Natural killer cell (primary cell): ENCODE measurements at regions not wholly inside any gene's neighbourhood (a gene's known extent, or its start where the extent isn't known, plus 50 kb on each side); places are given as distances from the start of the nearest gene placed in this dataset.
"Not testable (repeated sequence)": the region's sequence is repeated elsewhere in the genome, so short reads cannot be mapped to it uniquely, and the experiment has no call there.

Experiments
- ATAC-seq, 3 donors: fragments of 150-1000 bp in 2 of 3; fragments of 200-7000 bp in 1 of 3; cut with Tn5 transposase; 1 replicate in 1 of 3; 2 replicates in 2 of 3; pipeline ENCODE4 v1.10.0; 2021; ENCODE audit warnings: mild to moderate bottlenecking in 2 of 3, moderate library complexity in 2 of 3
- DNase-seq, 2 donors: peaks; one replicate each; pipeline versions ENCODE4 v3.0.0 to v3.0.0-alpha.2; 2013 to 2021; ENCODE audit warnings: mixed read lengths in 1 of 2
- H3K27ac ChIP-seq: one replicate; pipeline ENCODE4 v1.5.1; 2013; ENCODE audit warnings: mild to moderate bottlenecking, low read length
- H3K27me3 ChIP-seq: one replicate; pipeline ENCODE4 v1.6.1; 2013; ENCODE audit warnings: low read length; ENCODE audit not compliant: control insufficient read depth, insufficient read depth
- H3K36me3 ChIP-seq: one replicate; pipeline ENCODE4 v1.6.1; 2013; ENCODE audit warnings: low read length; ENCODE audit not compliant: control insufficient read depth, insufficient read depth
- H3K4me1 ChIP-seq: one replicate; pipeline ENCODE4 v1.6.1; 2013; ENCODE audit warnings: low read length; ENCODE audit not compliant: control insufficient read depth, insufficient read depth
- H3K4me3 ChIP-seq: one replicate; pipeline ENCODE4 v1.5.1; 2013; ENCODE audit warnings: low read length
- H3K9me3 ChIP-seq: one replicate; pipeline ENCODE4 v1.6.1; 2013; ENCODE audit warnings: low read length; ENCODE audit not compliant: control insufficient read depth, insufficient read depth
- H3K27ac Mint-ChIP-seq, 2 donors: one replicate each; pipeline ENCODE4 v1.8.0; 2022; ENCODE audit warnings: mild to moderate bottlenecking in 2 of 2, mixed read lengths in 2 of 2, moderate library complexity in 1 of 2
- H3K27me3 Mint-ChIP-seq, 2 donors: one replicate each; pipeline ENCODE4 v1.8.0; 2022; ENCODE audit warnings: low read depth in 2 of 2, mixed read lengths in 2 of 2
- H3K36me3 Mint-ChIP-seq: one replicate; pipeline ENCODE4 v1.8.0; 2022; ENCODE audit warnings: mixed read lengths
- H3K4me1 Mint-ChIP-seq, 2 donors: one replicate each; pipeline ENCODE4 v1.8.0; 2022; ENCODE audit warnings: mixed read lengths in 2 of 2
- H3K4me3 Mint-ChIP-seq: one replicate; pipeline ENCODE4 v1.8.0; 2022; ENCODE audit warnings: mild to moderate bottlenecking, moderate library complexity, mixed read lengths
- H3K9me3 Mint-ChIP-seq, 2 donors: one replicate each; pipeline ENCODE4 v1.8.0; 2022; ENCODE audit warnings: mixed read lengths in 2 of 2
- CTCF ChIP-seq: fragments of 200-600 bp; IDR thresholded peaks from one replicate; pipeline ENCODE4 v1.8.0; 2022; ENCODE audit warnings: antibody characterized with exemption
- WGBS: methylation state at CpG from one replicate; pipeline ENCODE4 v1.1.7; 2013; ENCODE audit warnings: missing lambda C conversion rate; ENCODE audit not compliant: insufficient coverage; 5-methylcytosine and 5-hydroxymethylcytosine counted together
- intact Hi-C: fragments of 100-400 bp; cut with micrococcal nuclease; formaldehyde crosslinking; loops from one replicate; pipeline ENCODE4 v1.14.2; 2022

- Mint-ChIP-seq H3K36me3 (no peaks in the 10 kb centered on the region), H3K4me3 (no peak overlapping the region)
Measured at GRCh38 chr5:60055168-60055567, 161.6 kb upstream of the PDE4D start.

GRCh38 chr5:60041996-60042664 is 148.6 kb upstream of the PDE4D start:
- WGBS: 65% methylated on average over 6 of the region's 6 CpGs
- H3K27ac ChIP-seq, H3K27me3 ChIP-seq, H3K9me3 Mint-ChIP-seq, H3K36me3 ChIP-seq, H3K27me3 Mint-ChIP-seq, H3K4me1 ChIP-seq, H3K4me1 Mint-ChIP-seq, H3K9me3 ChIP-seq, DNase-seq, ATAC-seq, H3K36me3 Mint-ChIP-seq, H3K27ac Mint-ChIP-seq, intact Hi-C loops, H3K4me3 Mint-ChIP-seq, H3K4me3 ChIP-seq: not testable (repeated sequence)

More at GRCh38 chr5:60055168-60055567, 161.6 kb upstream of the PDE4D start:
- intact Hi-C loops: no loop called here
- no peaks in the 10 kb centered on the region for H3K27me3 Mint-ChIP-seq
- no peak overlapping the region for H3K4me3 ChIP-seq
- H3K9me3 ChIP-seq: no peaks in the 10 kb centered on the region
- no peaks in the 10 kb centered on the region for H3K27me3 ChIP-seq
- H3K27ac Mint-ChIP-seq: no peak overlapping the region
- no peaks in the 10 kb centered on the region for H3K4me1 Mint-ChIP-seq
- H3K4me1 ChIP-seq: no peaks in the 10 kb centered on the region
- peaks cover 10 to 13% of the 10 kb centered on the region in 2 donors for H3K9me3 Mint-ChIP-seq
- no peaks in the 10 kb centered on the region for H3K36me3 ChIP-seq
- no peak for TF ChIP-seq CTCF
- no peak for DNase-seq
- no peak overlapping the region for H3K27ac ChIP-seq
- ATAC-seq: no peak

GRCh38 chr5:60041508-60041907 is 148.0 kb upstream of the PDE4D start:
- H3K4me3 Mint-ChIP-seq, H3K9me3 ChIP-seq, H3K4me1 Mint-ChIP-seq, ATAC-seq, H3K4me3 ChIP-seq, H3K4me1 ChIP-seq, H3K9me3 Mint-ChIP-seq, DNase-seq, H3K27me3 ChIP-seq, H3K27ac Mint-ChIP-seq, intact Hi-C loops, H3K36me3 Mint-ChIP-seq, H3K27ac ChIP-seq, H3K36me3 ChIP-seq, H3K27me3 Mint-ChIP-seq: not testable (repeated sequence)
- WGBS: 88% methylated on average over 8 of the region's 8 CpGs

- no peak overlapping the region for H3K27ac Mint-ChIP-seq
- DNase-seq (no peak), ATAC-seq (no peak)
- H3K4me1 Mint-ChIP-seq: no peaks in the 10 kb centered on the region
- intact Hi-C loops: no loop called here
- no peaks in the 10 kb centered on the region for H3K27me3 ChIP-seq
- no peaks in the 10 kb centered on the region for H3K4me1 ChIP-seq
- H3K27ac ChIP-seq: no peak overlapping the region
- no peaks in the 10 kb centered on the region for H3K27me3 Mint-ChIP-seq
- TF ChIP-seq CTCF: no peak
- H3K4me3 Mint-ChIP-seq: no peak overlapping the region
- peaks cover 3 to 5% of the 10 kb centered on the region in 2 donors for H3K9me3 Mint-ChIP-seq
- no peaks in the 10 kb centered on the region for H3K9me3 ChIP-seq
- 82% methylated on average over 5 of the region's 6 CpGs for WGBS
- H3K4me3 ChIP-seq: no peak overlapping the region
- H3K36me3 ChIP-seq: no peaks in the 10 kb centered on the region
- H3K36me3 Mint-ChIP-seq: no peaks in the 10 kb centered on the region
Measured at GRCh38 chr5:60036192-60036938, 142.8 kb upstream of the PDE4D start.
